ENCODE measurements at regions not wholly inside any gene's neighbourhood (a gene's known extent, or its start where the extent isn't known, plus 50 kb on each side); places are given as distances from the start of the nearest gene placed in this dataset.
A peak's percentile ranks its signal among the peaks of the same experiment; 100 is the strongest.

DNA sequence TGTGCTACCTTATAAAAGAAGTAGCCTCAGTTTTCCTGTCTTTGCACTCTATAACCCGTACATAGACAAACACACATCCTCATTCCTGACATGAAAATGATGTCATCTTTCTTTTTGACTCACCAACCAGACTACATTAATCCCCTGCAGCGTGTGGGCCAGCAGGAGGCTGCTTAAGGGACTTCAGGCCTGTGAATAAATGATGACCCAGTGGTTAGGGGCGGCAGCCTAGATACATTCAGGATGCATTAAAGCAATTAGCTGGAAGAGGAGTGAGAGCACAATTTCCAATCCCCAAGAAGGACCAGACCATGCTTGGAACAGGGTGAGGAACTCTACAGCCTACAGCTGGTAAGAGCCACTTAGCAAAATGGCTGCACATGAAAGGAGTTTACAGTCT, 57.3 kb upstream of the KLF7 start (continued):
- TF ChIP-seq ELK1 (IDR thresholded peaks at IDR 0.05; ENCODE audit: low read depth, low read length) (no peak), NRF1 (conservative IDR thresholded peaks at IDR 0.05; ENCODE audit: low read depth, low read length) (no peak), MXI1 (IDR thresholded peaks at IDR 0.05; ENCODE audit: low read depth, low read length) (no peak), SPI1 (IDR thresholded peaks at IDR 0.05; ENCODE audit: borderline replicate concordance, insufficient read depth, low read depth, low read length) (peak; percentile 55; the same call in 1 of the 2 replicates), ATF7 (IDR thresholded peaks at IDR 0.05; ENCODE audit: low read depth) (peak; percentile 97), TCF7 (IDR thresholded peaks at IDR 0.05; ENCODE audit: borderline replicate concordance) (peak; percentile 71; the same call in 1 of the 2 replicates), TCF12 (IDR thresholded peaks at IDR 0.05; ENCODE audit: low read depth, low read length) (0 out of 2 replicates have a peak, but pooled peaks have one; percentile 45), CHD4 (IDR thresholded peaks at IDR 0.05) (no peak), CREM (IDR thresholded peaks at IDR 0.05; ENCODE audit: low read depth) (peak; percentile 85), ZBTB33 (IDR thresholded peaks at IDR 0.05) (no peak), ESRRA (IDR thresholded peaks at IDR 0.05; ENCODE audit: low read length) (no peak), E2F8 (IDR thresholded peaks at IDR 0.05; ENCODE audit: low read depth, partially characterized antibody) (no peak), BMI1 (IDR thresholded peaks at IDR 0.05; ENCODE audit: borderline replicate concordance) (no peak), POU2F2 (IDR thresholded peaks at IDR 0.05; ENCODE audit: borderline replicate concordance, low read depth, low read length) (no peak), BCL11A (IDR thresholded peaks at IDR 0.05; ENCODE audit: low read depth, low read length) (peak; percentile 89), EP300 (IDR thresholded peaks at IDR 0.05; ENCODE audit: borderline replicate concordance in 1 of 2, control insufficient read depth in 1 of 2, low read depth in 2 of 2, low read length in 2 of 2) (peak in 1 of 2 experiments; percentile 33; a peak in 1 of 4 replicates), SRF (IDR thresholded peaks at IDR 0.05; ENCODE audit: low read depth in 2 of 2, low read length in 2 of 2) (peak in 1 of 2 experiments; percentile 66; a peak in 1 of 4 replicates), TARDBP (IDR thresholded peaks at IDR 0.05; ENCODE audit: borderline replicate concordance) (no peak), CHD1 (IDR thresholded peaks at IDR 0.05; ENCODE audit: low read depth, low read length) (no peak), MTA2 (IDR thresholded peaks at IDR 0.05; ENCODE audit: low read depth) (0 out of 2 replicates have a peak, but pooled peaks have one; percentile 10), ZBED1 (IDR thresholded peaks at IDR 0.05; ENCODE audit: borderline replicate concordance) (peak; percentile 80; the same call in 1 of the 2 replicates)
- TF ChIP-seq, protein P1, sequence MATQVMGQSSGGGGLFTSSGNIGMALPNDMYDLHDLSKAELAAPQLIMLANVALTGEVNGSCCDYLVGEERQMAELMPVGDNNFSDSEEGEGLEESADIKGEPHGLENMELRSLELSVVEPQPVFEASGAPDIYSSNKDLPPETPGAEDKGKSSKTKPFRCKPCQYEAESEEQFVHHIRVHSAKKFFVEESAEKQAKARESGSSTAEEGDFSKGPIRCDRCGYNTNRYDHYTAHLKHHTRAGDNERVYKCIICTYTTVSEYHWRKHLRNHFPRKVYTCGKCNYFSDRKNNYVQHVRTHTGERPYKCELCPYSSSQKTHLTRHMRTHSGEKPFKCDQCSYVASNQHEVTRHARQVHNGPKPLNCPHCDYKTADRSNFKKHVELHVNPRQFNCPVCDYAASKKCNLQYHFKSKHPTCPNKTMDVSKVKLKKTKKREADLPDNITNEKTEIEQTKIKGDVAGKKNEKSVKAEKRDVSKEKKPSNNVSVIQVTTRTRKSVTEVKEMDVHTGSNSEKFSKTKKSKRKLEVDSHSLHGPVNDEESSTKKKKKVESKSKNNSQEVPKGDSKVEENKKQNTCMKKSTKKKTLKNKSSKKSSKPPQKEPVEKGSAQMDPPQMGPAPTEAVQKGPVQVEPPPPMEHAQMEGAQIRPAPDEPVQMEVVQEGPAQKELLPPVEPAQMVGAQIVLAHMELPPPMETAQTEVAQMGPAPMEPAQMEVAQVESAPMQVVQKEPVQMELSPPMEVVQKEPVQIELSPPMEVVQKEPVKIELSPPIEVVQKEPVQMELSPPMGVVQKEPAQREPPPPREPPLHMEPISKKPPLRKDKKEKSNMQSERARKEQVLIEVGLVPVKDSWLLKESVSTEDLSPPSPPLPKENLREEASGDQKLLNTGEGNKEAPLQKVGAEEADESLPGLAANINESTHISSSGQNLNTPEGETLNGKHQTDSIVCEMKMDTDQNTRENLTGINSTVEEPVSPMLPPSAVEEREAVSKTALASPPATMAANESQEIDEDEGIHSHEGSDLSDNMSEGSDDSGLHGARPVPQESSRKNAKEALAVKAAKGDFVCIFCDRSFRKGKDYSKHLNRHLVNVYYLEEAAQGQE (IDR thresholded peaks at IDR 0.05; ENCODE audit: low read depth, low read length) = no peak

All from GM12878 (cell line).